ENCODE measurements at regions not wholly inside any gene's neighbourhood (a gene's known extent, or its start where the extent isn't known, plus 50 kb on each side); places are given as distances from the start of the nearest gene placed in this dataset.

GRCh38 chr4:157667836-157668235 is 447.3 kb downstream of the GRIA2 start:
- no peak for DNase-seq (ENCODE audit: low spot score)

- DNase-seq (ENCODE audit: low spot score) = no peak
These were observed 444.2 kb downstream of the GRIA2 start for GRCh38 chr4:157664726-157665125.

DNA sequence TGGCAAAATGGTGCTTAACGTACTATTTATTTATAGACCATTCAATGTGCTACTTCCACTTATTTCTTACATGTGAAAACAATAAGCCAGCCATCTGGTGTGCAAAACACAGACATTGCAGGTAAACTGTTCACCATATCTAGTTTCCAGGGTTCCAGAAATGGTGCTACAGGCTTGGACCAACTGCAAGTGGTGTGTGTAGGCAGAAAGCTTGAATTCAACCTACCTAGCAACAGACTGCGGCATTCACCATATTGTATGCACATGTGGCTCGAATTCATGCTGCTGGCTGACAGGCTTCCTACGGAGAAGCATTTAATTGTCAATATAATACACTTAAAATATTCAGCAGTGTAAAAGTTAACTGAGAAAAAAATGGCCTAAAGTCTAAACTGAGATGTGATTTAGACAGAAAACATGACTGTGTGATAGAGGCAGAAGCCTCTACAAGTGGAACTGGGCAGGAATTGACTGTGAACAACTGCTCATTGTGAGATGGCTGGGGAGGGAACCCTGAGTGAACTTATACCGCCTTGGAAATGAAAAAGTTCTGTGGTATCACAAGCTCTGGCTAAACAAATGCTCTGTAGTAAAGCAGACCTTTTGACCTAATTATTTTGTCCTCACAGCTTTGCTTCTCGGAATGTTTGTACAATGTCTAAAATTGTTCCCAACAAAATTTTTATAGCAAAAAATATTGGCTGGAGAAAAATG is 434.7 kb downstream of the GRIA2 start:
- DNase-seq (ENCODE audit: low spot score) = no peak

GRCh38 chr4:157643257-157643656 is 422.7 kb downstream of the GRIA2 start:
- no peak for DNase-seq (ENCODE audit: low spot score)

DNA sequence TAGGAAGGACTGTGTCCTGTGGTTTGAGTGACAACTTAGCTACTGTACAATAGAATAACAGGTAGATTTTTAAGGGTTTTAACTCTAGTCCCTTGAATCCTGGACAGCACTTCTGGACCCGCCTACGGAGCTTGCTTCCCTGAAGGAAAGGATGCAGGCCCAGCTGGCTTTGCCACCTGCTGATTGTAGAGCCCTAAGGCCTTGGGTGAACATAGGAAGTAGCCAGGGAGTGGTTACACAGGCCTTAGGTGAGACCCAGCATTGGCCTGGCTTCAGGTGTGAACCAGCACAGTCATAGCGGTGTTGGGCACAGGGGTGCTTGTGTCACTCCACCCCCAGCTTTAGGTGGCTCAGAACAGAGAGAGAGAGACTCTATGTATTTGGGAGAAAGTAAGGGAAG is 413.5 kb downstream of the GRIA2 start:
- DNase-seq (ENCODE audit: low spot score) = no peak

- no peak for DNase-seq (ENCODE audit: low spot score)
These were observed 396.4 kb downstream of the GRIA2 start for GRCh38 chr4:157616741-157617472.

DNA sequence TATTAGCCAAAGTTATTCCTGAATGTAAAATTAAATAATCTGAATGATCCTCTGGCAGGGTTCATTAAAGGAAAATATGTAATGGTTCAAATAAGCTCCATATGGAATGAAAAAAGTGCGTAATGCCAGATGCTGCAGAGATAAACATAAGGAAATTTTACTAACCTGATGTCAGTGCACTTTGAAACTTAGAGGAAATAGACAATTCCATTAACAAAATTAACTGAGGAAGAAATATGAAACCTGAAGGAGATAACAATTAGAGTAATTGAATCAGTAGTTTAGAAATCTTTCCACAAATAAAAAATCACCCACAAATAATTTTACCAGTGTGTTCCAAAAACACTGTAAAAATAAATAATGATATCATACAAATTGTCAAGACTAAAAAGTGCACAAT is 387.5 kb downstream of the GRIA2 start:
- DNase-seq (ENCODE audit: low spot score) = no peak

GRCh38 chr4:157600583-157600982 is 380.1 kb downstream of the GRIA2 start:
- no peak for DNase-seq (ENCODE audit: low spot score)

DNA sequence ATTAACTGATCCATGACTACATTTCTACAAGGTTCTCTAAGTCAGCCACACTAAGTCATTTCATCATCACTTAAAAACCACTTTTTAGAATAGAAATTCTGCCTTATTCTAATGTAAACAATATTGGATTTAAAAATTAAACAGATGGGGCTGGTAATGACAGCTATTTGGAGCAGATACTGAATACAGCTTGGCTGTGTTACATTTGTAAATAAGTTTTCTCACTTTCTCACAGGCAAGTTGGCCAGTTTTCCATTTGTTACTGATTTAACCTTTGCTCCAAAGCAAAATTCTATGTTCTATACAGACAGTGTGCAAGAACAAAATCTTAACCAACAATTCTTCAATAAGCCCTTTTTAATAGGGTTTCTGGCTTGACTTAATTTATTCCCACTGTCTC is 370.7 kb downstream of the GRIA2 start:
- DNase-seq (ENCODE audit: low spot score) = no peak

DNA sequence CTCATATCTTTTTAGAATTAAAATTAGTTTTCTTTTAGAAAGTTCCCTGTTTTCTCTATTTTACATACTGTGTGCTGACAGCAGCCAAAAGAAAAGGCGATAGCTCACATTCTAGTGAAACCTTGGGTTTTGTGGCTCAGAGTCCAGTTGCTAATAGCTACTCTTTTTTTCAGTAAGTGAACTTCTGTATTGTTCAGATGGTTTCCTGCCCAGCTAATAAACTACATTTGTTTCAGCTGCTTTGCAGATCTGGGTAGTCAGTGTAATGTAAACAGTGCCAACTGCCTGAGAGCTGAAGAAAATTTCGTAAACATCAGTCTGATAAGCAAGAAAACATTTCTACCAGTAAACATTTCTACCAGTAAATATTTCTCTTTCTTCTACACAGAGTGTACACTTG is 370.2 kb downstream of the GRIA2 start:
- no peak for DNase-seq (ENCODE audit: low spot score)

DNA sequence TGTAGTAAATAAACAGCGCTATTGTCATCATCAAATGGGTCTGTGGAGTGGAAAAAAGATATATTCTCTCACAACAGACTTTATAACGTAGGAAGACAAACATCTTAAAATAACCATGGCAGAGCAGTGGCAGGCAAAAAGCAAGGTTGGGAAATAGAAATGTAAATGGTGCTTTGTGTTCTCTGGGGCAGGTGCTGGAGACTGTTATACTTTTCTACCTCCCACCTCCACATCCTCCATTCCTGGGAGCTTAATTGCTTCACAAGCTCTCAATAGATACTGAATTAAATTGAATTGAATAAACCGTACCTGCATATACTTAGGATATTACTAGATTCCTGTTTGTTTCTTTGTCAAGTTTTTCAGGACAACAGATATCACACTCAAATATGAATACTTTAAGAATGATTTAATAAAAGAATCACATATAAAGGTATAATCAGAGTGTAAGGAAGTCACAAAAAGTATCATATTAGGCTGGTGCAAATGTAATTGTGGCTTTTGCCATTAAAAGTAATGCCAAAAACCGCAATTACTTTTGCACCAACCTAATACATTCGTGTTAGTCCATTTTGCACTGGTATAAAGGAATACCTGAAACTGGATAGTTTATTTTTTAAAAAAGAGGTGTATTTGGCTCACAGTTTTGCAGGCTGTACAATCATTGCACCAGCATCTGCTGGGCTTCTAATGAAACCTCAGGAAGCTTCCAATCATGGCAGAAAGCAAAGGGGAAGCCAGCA is 367.3 kb downstream of the GRIA2 start:
- no peak for DNase-seq (ENCODE audit: low spot score)

GRCh38 chr4:157582141-157582540 is 361.6 kb downstream of the GRIA2 start:
- no peak for DNase-seq (ENCODE audit: low spot score)

GRCh38 chr4:157576671-157577217 is 356.2 kb downstream of the GRIA2 start:
- DNase-seq (ENCODE audit: low spot score) = no peak

GRCh38 chr4:157575339-157575738 is 354.8 kb downstream of the GRIA2 start:
- DNase-seq (ENCODE audit: low spot score) = no peak

DNA sequence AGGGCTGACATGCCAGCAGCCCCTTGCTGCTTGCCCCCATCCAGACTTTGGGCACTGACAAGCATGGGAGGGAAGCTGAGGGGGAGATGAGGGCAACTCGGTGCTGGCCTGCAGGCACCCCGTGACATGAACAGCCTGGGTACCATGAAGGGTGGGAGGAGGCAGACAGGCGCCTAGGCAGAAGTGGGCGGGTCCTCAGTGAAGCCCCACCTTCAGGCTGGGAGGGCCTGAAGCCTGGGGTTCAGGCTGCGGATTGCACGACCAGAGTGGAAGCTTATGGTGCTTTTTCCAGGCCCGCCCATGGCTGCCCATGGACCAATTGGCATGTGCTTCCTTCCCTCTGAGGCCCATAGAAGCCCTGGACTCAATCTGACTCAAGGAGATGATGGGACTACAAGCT is 354.1 kb downstream of the GRIA2 start:
- no peak for DNase-seq (ENCODE audit: low spot score)

DNA sequence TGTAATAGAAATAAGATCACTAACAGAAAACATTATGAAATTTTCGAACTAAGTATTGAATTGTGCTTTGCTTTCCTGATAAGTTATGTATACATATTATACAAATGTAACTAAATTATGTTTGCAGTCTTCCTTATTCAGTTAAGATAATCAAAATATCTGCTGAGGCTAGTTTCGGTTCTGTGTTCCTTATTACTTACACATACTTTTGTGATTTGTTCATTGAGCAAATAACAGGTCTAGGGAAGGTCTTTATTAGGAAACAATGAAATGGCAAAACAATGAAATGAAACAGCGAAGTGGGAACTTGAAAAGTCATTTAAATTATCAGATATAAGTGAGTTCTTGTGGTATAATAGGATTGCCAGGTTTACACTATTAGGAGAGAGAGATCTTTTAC is 352.4 kb downstream of the GRIA2 start:
- DNase-seq (ENCODE audit: low spot score) = no peak

DNA sequence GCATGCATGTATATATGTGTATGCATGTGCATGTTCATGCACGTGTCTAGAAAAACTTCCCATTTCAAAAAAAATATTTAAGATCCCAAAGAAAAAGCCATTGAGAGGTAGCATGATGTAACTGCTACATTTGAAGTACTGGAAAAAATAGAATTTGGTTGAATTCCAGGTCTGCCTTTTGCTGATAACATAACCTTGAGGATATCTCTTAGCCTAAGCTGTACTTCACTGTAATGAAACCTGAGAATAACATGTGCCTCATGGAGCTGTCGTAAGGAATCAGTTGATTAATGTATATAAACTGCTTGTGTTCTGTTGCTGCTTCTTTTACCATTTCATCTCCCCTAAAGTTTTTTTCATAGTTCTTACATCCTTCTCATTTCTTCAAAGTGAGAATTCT is 351.8 kb downstream of the GRIA2 start:
- DNase-seq (ENCODE audit: low spot score) = no peak

- DNase-seq (ENCODE audit: low spot score) = no peak
These were observed 344.2 kb downstream of the GRIA2 start for GRCh38 chr4:157564771-157565170.

DNA sequence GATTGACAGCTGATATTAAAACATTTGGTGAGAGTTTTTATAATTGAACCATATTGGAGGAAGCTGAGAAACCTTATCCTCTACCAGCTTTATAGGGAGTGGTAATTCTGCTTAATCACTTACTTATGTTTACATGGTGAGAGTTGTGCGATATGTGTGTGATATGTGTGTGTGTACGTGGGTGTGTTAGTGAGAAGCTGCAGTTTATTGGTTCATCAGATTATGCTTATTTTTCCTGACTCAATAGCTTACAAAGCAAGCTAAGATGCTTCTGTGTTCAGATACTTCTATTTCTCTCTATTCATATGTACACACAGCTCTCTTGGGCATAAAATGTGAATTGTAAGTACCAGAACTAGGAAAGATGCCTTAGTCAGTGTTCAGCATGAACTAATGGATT is 343.7 kb downstream of the GRIA2 start:
- no peak for DNase-seq (ENCODE audit: low spot score)

DNA sequence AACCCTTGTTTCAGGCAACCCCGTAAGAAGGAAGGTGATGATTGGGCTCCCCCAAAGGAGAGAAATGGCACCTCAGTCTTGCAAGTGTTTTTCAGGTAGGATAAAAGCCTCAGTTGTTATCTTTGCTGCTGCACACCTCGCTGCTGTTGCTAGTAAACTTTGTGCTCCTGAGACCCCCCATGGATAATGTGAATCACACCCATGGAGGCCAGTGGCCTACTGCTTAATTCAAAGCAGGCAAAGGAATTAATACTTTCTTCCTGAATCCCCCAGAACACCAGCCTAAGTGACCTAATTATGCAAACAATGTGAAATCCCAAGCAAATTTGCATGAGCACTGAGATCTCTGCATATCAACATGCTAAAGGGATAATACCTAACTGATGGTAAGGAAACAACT is 337.5 kb downstream of the GRIA2 start:
- DNase-seq (ENCODE audit: low spot score) = no peak

GRCh38 chr4:157550028-157550427 is 329.5 kb downstream of the GRIA2 start:
- DNase-seq (ENCODE audit: low spot score) = no peak

DNA sequence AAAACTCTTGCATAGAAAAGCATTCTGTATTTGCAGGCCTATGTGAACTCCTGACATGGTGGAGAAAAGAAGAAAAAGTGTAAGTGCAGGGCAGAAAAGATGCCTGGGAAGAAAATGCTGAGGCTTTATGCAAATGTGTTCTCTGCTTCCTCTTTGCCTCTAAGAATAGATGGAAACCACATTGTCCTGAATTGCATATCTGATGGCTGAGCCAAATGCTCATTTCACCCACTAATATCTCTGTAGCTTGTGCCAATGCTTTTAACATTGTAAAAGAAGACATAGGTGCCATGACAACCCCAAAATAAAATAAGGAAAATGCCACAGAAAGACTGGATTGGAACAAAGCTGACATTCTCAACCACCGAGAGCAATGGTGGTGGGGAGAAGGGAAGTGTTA is 307.4 kb downstream of the GRIA2 start:
- no peak for DNase-seq (ENCODE audit: low spot score)

DNA sequence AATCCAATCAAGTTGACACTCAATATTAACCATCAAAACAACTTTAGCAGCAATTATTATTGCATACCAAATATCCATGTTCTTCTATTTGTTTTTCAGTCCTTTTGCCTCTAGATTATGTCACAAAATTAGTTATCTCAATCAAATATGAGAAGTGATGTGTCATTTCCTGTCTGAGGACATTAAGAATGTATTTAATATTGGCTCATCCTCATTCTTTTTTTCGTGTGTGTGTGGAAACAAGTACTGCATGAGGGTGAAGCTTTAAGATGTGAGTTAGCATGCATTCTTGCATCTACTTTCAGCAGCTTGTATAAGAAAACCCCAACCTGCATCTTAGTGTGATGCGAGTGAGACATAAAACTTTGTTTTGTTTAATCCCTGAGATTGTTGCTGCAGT is 301.4 kb downstream of the GRIA2 start:
- DNase-seq (ENCODE audit: low spot score) = no peak
